ENCODE measurements at regions not wholly inside any gene's neighbourhood (a gene's known extent, or its start where the extent isn't known, plus 50 kb on each side); places are given as distances from the start of the nearest gene placed in this dataset.

GRCh38 chr4:83865417-83866150 lies 329.7 kb downstream of the GPAT3 start:
- TF ChIP-seq POLR2A (IDR thresholded peaks at IDR 0.05) (no peak), CTCF (IDR thresholded peaks at IDR 0.05) (no peak), EP300 (IDR thresholded peaks at IDR 0.05) (no peak)
